ENCODE measurements at regions not wholly inside any gene's neighbourhood (a gene's known extent, or its start where the extent isn't known, plus 50 kb on each side); places are given as distances from the start of the nearest gene placed in this dataset.
"Not testable (repeated sequence)": the region's sequence is repeated elsewhere in the genome, so short reads cannot be mapped to it uniquely, and the experiment has no call there.

GRCh38 chr9:89939626-89940292, 334.9 kb downstream of the GADD45G start:
- DNase-seq (ENCODE audit: low read depth) = no peak

GRCh38 chr9:89940625-89941024, 335.8 kb downstream of the GADD45G start:
- no peak for DNase-seq (ENCODE audit: low read depth)

- no peak for DNase-seq (ENCODE audit: low read depth)
Observed at GRCh38 chr9:89941875-89942274, 337.1 kb downstream of the GADD45G start.

DNA sequence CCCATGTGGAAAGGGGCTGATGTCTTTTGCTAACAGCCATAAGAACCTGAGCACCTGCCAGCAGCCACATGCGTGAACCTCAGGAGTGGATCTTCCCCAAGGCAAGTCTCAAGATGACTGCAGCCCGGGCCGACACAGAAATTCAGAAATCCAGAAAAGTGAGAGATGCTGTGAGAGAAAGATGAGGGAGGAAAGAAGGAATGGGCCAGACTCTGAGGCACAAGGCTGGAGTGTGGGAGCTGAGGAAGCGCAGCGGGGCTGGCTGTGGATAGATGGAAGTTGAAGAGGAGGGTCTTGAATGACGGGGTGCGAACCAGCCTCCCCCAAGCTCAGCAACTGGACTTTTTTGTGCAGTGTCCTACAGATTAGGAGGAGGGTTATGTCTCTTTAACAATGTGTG, 337.8 kb downstream of the GADD45G start:
- no peak for DNase-seq (ENCODE audit: low read depth)

- DNase-seq (ENCODE audit: low read depth) = no peak
Observed at GRCh38 chr9:89943309-89943708, 338.5 kb downstream of the GADD45G start.

DNA sequence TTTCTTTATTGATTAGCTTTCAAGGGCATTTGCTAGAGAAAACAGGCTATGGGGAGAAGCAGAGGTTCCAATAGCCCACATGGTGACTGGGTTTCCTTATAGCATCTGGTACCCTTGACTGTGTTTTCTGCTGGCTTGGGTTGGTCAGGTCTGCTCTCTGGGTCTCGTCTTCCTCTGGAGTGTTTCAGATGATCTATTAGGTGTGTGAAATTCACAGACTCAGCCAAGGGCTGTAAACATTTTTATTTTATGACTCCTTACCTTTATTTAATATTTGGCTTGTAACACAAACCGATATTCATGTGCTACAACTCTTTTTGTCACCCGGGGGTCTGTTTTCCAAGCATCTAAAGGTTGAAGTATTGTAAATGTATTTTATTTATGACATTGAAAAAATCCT, 338.9 kb downstream of the GADD45G start:
- DNase-seq (ENCODE audit: low read depth) = no peak

DNA sequence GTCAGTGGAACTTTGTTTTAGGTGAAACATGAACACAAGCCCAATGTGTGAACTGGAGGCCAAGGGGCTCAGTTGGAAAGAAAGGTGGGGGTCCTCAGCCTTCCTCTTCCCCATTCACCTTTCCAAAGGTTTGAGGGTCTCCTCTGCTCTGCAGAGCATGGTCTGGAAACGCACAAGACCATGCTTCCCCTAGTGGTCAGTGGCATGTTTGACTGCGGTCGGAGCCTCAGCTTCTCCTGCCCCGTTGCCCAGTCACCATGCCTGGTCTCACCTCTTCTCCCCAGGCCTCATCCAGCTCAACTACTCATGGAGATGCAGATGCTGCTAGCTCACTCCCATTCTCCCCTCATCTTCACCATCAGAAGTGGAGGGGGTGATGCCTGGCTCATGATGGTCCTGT, 340.3 kb downstream of the GADD45G start:
- DNase-seq (ENCODE audit: low read depth) = no peak

GRCh38 chr9:89946741-89947140, 341.9 kb downstream of the GADD45G start:
- no peak for DNase-seq (ENCODE audit: low read depth)

- no peak for DNase-seq (ENCODE audit: low read depth)
Observed at GRCh38 chr9:89949111-89949510, 344.3 kb downstream of the GADD45G start.

- no peak for DNase-seq (ENCODE audit: low read depth)
Observed at GRCh38 chr9:89951675-89952074, 346.9 kb downstream of the GADD45G start.

GRCh38 chr9:89952401-89952800, 347.6 kb downstream of the GADD45G start:
- DNase-seq (ENCODE audit: low read depth) = no peak

DNA sequence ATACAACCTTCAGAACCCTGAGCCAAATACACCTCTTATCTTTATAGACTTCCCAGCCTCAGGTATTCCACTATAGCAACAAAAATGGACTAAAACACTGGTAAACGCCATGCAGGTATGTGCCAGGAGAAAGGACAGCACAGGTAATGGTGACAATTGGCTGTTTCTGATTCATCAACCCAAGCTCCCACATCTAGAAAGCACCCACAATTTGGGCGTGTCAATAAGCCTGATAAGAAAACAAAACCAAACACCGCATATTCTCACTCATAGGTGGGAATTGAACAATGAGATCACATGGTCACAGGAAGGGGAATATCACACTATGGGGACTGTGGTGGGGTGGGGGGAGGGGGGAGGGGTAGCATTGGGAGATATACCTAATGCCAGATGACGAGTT, 348.5 kb downstream of the GADD45G start:
- not testable (repeated sequence) for DNase-seq (ENCODE audit: low read depth)

GRCh38 chr9:89953824-89954615, 349.2 kb downstream of the GADD45G start:
- DNase-seq (ENCODE audit: low read depth) = no peak

GRCh38 chr9:89955144-89955543, 350.3 kb downstream of the GADD45G start:
- no peak for DNase-seq (ENCODE audit: low read depth)

DNA sequence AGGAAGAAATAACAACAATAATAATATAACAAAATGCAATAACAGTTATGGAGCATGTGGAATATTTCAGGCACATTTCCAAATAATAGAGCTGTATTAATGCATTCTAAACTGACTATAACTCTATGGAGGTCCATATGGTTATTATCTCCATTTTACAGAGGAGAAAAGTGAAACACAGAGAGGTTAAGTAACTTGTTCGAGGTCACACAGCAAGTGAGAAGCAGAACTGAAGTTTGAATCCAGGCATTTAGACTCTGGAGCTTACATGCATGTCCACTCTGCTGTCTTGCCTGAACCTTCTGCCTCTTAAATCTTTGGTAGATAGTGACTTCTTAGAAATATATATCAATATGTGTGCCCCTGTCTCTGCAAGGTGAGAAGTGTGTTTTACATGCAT, 350.8 kb downstream of the GADD45G start:
- DNase-seq (ENCODE audit: low read depth) = no peak

DNA sequence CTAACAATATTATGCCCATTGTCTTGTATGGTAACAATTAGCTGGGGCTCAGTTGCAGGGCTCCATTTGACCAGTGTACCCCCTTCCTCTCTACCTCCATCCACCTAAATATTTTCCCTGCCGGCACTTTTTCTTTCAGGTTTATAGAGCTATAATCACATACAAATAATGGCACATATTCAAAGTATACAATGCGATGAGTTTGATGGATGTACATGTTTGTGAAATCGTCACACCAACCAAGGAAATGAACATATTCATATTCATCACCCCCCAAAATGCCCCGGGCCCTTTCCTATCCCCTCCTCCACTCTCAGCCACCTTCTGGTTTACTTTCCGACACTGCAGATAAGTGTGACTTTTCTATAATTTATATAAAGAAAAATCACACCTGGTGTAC, 351.5 kb downstream of the GADD45G start:
- DNase-seq (ENCODE audit: low read depth) = no peak

- no peak for DNase-seq (ENCODE audit: low read depth)
Observed at GRCh38 chr9:89956907-89957306, 352.1 kb downstream of the GADD45G start.

DNA sequence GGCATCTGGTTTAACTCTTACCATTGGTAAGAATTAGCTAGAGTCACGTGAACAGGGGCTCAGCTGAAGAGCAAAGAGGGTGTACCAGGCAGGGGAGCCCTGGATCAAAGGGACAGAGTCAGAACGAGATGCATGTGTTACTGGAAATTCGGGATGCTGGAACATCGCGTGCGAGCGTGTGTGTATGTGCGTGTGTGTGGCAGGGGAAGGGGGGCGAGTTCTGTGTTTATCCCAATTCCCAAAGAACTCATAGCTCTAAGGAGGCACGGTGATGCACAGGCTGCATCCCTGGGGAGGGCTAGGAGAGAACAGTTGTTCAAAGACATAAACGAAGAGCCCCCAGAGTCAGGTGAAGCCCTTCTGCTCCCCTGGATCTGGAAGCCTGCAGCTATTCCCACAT, 353.3 kb downstream of the GADD45G start:
- no peak for DNase-seq (ENCODE audit: low read depth)

DNA sequence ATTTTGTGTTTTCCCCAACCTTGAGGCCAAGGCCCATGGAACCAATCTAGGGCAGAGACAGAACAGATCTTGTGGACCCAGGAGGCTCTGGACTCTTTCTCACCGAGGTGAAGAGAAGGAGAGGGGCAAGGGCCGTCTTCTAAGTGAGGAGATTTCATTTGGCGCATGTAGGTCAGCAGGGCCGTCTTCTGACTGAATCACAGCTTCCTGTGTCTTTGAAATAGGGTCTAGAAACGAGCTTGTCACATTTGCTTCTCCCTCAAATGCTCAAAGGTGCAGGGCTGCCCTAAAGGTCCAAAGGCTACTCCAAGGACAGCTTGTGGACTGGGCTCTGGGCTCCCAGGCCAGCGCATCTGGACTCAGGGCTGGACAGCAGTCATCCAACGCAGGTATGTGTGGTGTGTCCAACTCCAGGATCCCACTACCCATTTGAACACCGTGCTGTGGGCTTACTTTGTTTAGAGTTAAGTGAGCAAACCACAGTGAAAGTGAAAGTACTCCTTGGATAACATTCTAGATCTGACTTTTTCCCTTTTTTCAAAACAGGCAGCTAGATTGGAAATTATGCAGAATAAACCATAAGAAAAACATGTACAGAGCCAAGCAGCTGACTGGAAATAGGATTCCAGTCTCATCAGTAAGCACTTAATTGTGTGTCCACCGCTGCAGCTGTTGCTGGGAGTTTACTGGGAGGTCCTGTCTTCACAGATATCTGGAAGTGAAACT, 357.0 kb downstream of the GADD45G start:
- DNase-seq (ENCODE audit: low read depth) = no peak

DNA sequence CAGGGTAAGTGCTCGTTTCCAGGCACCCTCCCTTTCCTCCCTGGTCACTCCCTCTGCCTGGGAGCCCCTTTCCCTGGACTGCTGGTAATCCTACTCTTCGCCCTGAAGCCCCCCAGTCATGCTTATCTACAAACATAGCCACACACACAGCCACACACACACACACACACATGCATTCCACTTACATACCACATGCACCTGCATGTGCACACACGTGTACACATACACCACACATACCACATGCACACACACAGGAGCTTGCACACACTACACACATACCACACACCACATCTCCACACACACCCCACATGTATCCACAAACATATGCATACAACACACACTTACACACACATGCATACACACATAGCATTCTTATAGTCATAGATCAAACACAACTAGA, 358.5 kb downstream of the GADD45G start:
- no peak for DNase-seq (ENCODE audit: low read depth)

GRCh38 chr9:89967527-89967926, 362.7 kb downstream of the GADD45G start:
- no peak for DNase-seq (ENCODE audit: low read depth)

- no peak for DNase-seq (ENCODE audit: low read depth)
Observed at GRCh38 chr9:89969156-89969675, 364.4 kb downstream of the GADD45G start.
